MCF 10A (cell line): ENCODE measurements at regions not wholly inside any gene's neighbourhood (a gene's known extent, or its start where the extent isn't known, plus 50 kb on each side); places are given as distances from the start of the nearest gene placed in this dataset.

Source experiments
- BruUV-seq: library from RNA; stranded (reverse); fragments of 400-500 nt; replicated peaks from 2 replicates; lab custom pipeline; 2021; lab: Mats Ljungman, UMichigan
- CTCF ChIA-PET: fragments of 300-600 bp; sonication (Branson Sonifier 250); formaldehyde crosslinking; extraction: SDS; loops from one replicate; lab custom pipeline; 2021; ENCODE audit warnings: antibody characterized with exemption, inconsistent platforms; lab: Yijun Ruan, JAX
- POLR2A ChIA-PET: fragments of 300-600, 350-650 bp; sonication (Branson Sonifier 250); formaldehyde crosslinking; extraction: SDS; loops from one replicate; lab custom pipeline; 2020; ENCODE audit warnings: antibody characterized with exemption, inconsistent platforms; lab: Yijun Ruan, JAX
- DNase-seq: peaks from one replicate; pipeline ENCODE4 v3.0.0-alpha.2; 2018; ENCODE audit not compliant: unreplicated experiment
- H3K27ac Mint-ChIP-seq: one replicate; pipeline ENCODE4 v1.8.0; 2022; ENCODE audit warnings: mild to moderate bottlenecking, low read depth, mixed read lengths; ENCODE audit not compliant: unreplicated experiment
- H3K27me3 Mint-ChIP-seq: one replicate; pipeline ENCODE4 v1.8.0; 2022; ENCODE audit warnings: mixed read lengths; ENCODE audit not compliant: insufficient read depth, unreplicated experiment
- H3K36me3 Mint-ChIP-seq: one replicate; pipeline ENCODE4 v1.8.0; 2022; ENCODE audit warnings: mild to moderate bottlenecking, moderate library complexity, mixed read lengths; ENCODE audit not compliant: insufficient read depth, unreplicated experiment
- H3K4me1 Mint-ChIP-seq: one replicate; pipeline ENCODE4 v1.8.0; 2022; ENCODE audit warnings: mixed read lengths; ENCODE audit not compliant: insufficient read depth, unreplicated experiment
- H3K4me3 Mint-ChIP-seq: one replicate; pipeline ENCODE4 v1.8.0; 2022; ENCODE audit warnings: mild to moderate bottlenecking, moderate library complexity, mixed read lengths; ENCODE audit not compliant: unreplicated experiment
- H3K9me3 Mint-ChIP-seq: one replicate; pipeline ENCODE4 v1.8.0; 2022; ENCODE audit warnings: mixed read lengths; ENCODE audit not compliant: unreplicated experiment
- CTCF ChIP-seq: fragments of 200-600 bp; IDR thresholded peaks from one replicate; pipeline ENCODE4 v1.8.0; 2022; ENCODE audit warnings: antibody characterized with exemption, mild to moderate bottlenecking; ENCODE audit not compliant: unreplicated experiment
- intact Hi-C: fragments of 100-400 bp; cut with micrococcal nuclease; formaldehyde crosslinking; loops from 2 replicates; pipeline ENCODE4 v1.14.1; 2022

DNA sequence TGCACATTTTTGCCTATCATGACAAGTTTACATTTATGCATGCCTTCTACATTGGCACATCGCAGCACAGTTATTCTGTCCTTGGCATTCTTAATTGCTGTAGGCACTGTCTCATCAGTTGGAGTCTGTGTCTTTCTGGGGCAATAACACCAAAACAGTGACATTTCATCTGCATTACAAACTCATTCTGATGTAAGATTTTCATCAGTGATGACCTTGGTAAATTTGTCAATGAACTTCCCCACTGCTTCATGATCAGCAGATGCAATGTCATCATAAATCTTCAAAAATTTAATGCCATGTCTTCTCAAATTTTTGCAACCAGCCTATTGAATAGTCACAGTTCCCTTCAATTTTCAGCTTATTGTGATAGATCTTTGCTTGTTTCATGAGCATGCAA lies 85.5 kb downstream of the CAPZA3 start:
- no peak for TF ChIP-seq CTCF
- ChIA-PET POLR2A (no interaction called here), CTCF (interaction anchor here (0.8 kb wide), 1 partner anchor 394 kb away, joined by 3 read pairs; no protein-coding TSS in a partner anchor)
- Mint-ChIP-seq H3K4me3 (no peak overlapping the region), H3K27me3 (no peaks in the 10 kb centered on the region), H3K9me3 (peaks cover 4% of the 10 kb centered on the region), H3K4me1 (peaks cover 6% of the 10 kb centered on the region), H3K27ac (no peak overlapping the region), H3K36me3 (no peaks in the 10 kb centered on the region)
- no TSS peak for BruUV-seq
- DNase-seq = no peak
- intact Hi-C loops = no loop called here

DNA sequence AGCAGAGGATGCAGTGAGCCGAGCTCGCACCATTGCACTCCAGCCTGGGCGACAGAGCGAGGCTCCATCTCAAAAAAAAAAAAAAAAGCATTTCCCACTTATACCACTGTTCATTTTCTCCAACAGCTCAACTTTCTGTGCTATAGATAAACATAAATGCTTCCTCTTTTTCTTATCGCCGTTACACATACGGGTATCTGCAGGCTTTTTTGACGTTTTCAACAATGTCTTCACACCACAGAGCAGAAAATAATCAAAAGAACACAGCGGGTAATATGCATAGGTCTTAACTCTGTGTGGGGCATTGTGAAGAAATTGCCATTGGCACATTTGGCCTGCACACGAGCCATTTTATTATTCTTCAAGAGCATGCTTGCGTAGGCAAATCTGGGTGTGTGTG lies 86.4 kb downstream of the CAPZA3 start:
- intact Hi-C loops = no loop called here
- DNase-seq = no peak
- H3K27me3 Mint-ChIP-seq = no peaks in the 10 kb centered on the region
- CTCF ChIA-PET = interaction anchor here (0.6 kb wide), 1 partner anchor 11 kb away, joined by 3 read pairs; no protein-coding TSS in a partner anchor
- peaks cover 12% of the 10 kb centered on the region for H3K9me3 Mint-ChIP-seq
- no peak overlapping the region for H3K4me3 Mint-ChIP-seq
- TF ChIP-seq CTCF = no peak
- no peaks in the 10 kb centered on the region for H3K36me3 Mint-ChIP-seq
- POLR2A ChIA-PET = no interaction called here
- no TSS peak for BruUV-seq
- peaks cover 6% of the 10 kb centered on the region for H3K4me1 Mint-ChIP-seq
- H3K27ac Mint-ChIP-seq = no peak overlapping the region

GRCh38 chr12:18825138-18825537 lies 87.2 kb downstream of the CAPZA3 start:
- ChIA-PET POLR2A (no interaction called here), CTCF (interaction anchor here (0.6 kb wide), 2 partner anchors 10 to 398 kb away, joined by 3 read pairs; no protein-coding TSS in a partner anchor)
- no peak for DNase-seq
- TF ChIP-seq CTCF = no peak
- intact Hi-C loops = no loop called here
- no peaks in the 10 kb centered on the region for H3K36me3 Mint-ChIP-seq
- no peaks in the 10 kb centered on the region for H3K27me3 Mint-ChIP-seq
- H3K4me1 Mint-ChIP-seq = peaks cover 6% of the 10 kb centered on the region
- no peak overlapping the region for H3K4me3 Mint-ChIP-seq
- no peak overlapping the region for H3K27ac Mint-ChIP-seq
- H3K9me3 Mint-ChIP-seq = peaks cover 14% of the 10 kb centered on the region
- BruUV-seq = no TSS peak

GRCh38 chr12:18827913-18828312 lies 90.0 kb downstream of the CAPZA3 start:
- Mint-ChIP-seq H3K9me3 (peaks cover 14% of the 10 kb centered on the region), H3K27ac (no peak overlapping the region), H3K36me3 (no peaks in the 10 kb centered on the region), H3K4me1 (no peaks in the 10 kb centered on the region), H3K27me3 (no peaks in the 10 kb centered on the region), H3K4me3 (no peak overlapping the region)
- DNase-seq = no peak
- ChIA-PET CTCF (interaction anchor here (0.6 kb wide), 1 partner anchor 313 kb away, joined by 3 read pairs; no protein-coding TSS in a partner anchor), POLR2A (no interaction called here)
- TF ChIP-seq CTCF = no peak
- no TSS peak for BruUV-seq
- intact Hi-C loops = no loop called here
